Islet of Langerhans (tissue), 1 donor: ENCODE measurements at regions not wholly inside any gene's neighbourhood (a gene's known extent, or its start where the extent isn't known, plus 50 kb on each side); places are given as distances from the start of the nearest gene placed in this dataset.
"Not testable (repeated sequence)": the region's sequence is repeated elsewhere in the genome, so short reads cannot be mapped to it uniquely, and the experiment has no call there.

Experiments used
- FAIRE-seq: peaks from one replicate; lab custom pipeline; 2011; peaks lifted over from hg19 to GRCh38; lab: Jason Lieb, UNC

DNA sequence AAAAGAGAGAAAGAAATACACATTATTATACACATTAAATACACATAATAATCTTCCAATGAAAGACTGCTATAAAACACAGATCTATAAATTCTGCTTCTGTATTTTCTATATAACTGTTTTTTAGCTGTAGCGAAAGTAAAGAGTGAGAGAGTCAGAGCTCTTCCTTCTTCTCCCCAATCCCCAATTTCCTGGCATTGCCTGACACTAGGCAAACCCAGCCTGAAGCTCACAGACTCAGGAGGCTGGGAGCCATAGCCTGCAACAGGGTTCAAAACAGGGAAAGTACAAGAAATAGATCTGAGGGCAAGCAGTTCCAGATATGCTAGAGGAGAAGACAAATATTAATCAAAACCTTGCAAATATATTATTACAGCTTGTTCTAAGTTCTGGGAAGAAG, 201.6 kb downstream of the HNRNPD start:
- FAIRE-seq = no peak

GRCh38 chr4:82171531-82172155, 202.1 kb downstream of the HNRNPD start:
- FAIRE-seq = no peak

DNA sequence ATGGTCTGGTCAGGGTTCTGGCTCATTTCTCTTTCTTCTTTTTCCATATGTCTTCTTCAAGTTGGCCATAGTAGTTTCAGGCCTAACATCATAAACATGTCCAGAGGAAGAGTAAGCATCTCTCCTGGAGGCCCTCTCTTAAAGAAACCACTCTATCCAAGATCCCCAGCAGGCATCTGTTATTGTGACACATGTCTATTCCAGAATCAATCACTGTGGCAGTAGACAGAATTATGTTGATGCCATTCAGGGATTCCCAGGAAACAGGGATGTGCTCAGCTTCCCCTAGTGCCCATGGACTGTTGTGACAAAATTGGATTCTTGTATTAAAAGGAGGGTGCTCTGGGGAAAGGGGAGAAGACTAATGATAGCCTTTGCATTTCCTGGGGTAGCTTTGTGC, 224.0 kb downstream of the HNRNPD start:
- FAIRE-seq = no peak

DNA sequence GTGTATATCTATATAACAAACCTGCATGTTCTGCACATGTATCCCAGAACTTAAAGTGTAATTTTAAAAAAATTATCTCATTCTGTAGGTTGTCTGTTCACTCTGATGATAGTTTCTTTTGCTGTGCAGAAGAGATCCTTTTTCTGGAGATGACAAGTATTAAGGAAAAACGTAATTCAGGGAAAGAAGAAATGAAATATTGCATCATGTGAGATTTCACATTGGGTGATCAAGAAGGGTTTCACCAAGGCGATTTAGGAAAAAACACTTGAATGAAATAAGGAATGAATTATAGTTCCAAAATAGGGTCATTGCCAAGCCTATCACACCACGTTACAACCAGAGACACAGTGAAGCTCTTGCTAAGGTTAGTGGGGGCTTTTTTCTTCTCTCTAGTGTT, 227.9 kb downstream of the HNRNPD start:
- FAIRE-seq = no peak

DNA sequence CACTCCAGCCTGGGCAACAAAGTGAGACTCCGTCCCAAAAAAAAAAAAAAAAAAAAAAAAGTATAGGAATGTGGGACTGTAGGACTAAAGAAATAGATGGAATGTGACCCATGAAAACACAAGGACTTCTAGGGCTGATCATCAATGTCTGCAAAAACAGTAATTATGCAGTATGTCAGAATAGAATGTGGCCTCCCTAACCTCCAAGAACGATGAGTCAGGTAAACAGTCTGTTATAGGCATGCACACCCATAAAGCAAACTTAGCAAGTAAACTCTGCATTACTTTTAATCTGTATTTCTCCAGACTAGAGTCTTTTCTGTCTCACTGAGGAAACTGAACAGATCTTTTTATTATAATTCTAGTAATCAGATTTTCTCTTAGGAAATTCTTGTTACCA, 233.4 kb downstream of the HNRNPD start:
- FAIRE-seq = no peak

DNA sequence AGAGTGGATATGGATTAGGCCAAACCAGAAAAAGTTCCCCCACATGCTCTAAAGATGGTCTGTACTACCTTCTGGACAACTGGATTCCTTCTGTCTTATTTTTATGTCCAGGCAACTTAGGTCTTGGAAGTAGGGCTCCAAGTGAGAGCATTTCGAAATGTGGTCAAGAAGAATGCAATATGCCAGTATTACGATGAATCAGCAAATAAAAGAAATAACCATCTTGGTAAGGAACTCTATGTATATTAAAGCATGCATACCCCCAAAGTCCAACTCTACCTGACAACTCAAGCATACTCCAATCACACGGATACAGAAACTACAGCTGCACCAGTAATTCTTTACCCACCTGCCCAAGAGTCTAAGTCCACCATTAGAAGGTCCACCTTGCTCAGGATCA, 234.5 kb downstream of the HNRNPD start:
- FAIRE-seq = no peak

- no peak for FAIRE-seq
These were observed 235.4 kb downstream of the HNRNPD start for GRCh38 chr4:82138374-82138773.

- no peak for FAIRE-seq
These were observed 237.5 kb downstream of the HNRNPD start for GRCh38 chr4:82136161-82136801.

DNA sequence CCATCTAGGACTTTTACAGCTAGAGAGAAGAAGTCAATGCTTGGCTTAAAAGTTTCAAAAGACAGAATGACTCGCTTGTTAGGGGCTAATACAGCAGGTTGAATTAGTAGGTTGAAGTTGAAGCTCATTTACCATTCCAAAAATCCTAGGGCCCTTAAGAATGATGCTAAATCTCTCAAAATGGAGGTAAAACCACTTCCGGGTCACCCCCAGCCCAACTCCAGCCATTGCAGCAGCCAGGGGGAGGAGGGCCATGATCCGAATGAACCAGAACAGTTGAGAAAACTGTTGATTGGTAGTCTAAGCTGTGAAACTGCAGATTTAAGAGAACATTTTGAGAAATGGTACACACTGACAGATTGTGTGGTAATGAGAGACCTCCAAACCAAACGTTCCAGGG, 245.4 kb downstream of the HNRNPD start:
- no peak for FAIRE-seq

GRCh38 chr4:82126512-82127040, 247.2 kb downstream of the HNRNPD start:
- no peak for FAIRE-seq

GRCh38 chr4:82125787-82126297, 247.9 kb downstream of the HNRNPD start:
- FAIRE-seq = no peak

GRCh38 chr4:82124932-82125786, 248.6 kb downstream of the HNRNPD start:
- FAIRE-seq = no peak

DNA sequence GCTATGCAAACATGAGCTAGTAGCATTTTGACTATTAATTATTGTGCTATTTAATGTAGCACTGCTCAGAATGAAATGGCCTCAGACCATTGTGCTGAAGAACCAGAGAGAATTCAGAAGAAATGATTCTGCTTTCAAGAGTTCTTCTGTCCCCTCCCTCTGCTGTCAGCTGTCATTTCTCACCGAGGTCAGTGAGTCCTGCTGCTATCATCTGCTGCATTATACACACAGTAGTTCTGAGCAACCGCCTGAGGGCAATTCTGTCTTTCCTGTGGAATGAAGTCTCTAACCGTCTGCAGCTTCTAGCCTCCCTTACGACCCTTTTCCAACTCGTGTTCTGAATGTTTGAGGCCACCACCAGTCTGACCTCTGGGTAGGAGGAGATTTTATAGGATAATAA, 249.4 kb downstream of the HNRNPD start:
- FAIRE-seq = no peak

GRCh38 chr4:82123934-82124333, 249.9 kb downstream of the HNRNPD start:
- FAIRE-seq = no peak

- FAIRE-seq = not testable (repeated sequence)
These were observed 258.6 kb downstream of the HNRNPD start for GRCh38 chr4:82115183-82115582.

GRCh38 chr4:82108506-82108905, 265.3 kb downstream of the HNRNPD start:
- no peak for FAIRE-seq

- FAIRE-seq = no peak
These were observed 269.2 kb downstream of the HNRNPD start for GRCh38 chr4:82104578-82104977.

DNA sequence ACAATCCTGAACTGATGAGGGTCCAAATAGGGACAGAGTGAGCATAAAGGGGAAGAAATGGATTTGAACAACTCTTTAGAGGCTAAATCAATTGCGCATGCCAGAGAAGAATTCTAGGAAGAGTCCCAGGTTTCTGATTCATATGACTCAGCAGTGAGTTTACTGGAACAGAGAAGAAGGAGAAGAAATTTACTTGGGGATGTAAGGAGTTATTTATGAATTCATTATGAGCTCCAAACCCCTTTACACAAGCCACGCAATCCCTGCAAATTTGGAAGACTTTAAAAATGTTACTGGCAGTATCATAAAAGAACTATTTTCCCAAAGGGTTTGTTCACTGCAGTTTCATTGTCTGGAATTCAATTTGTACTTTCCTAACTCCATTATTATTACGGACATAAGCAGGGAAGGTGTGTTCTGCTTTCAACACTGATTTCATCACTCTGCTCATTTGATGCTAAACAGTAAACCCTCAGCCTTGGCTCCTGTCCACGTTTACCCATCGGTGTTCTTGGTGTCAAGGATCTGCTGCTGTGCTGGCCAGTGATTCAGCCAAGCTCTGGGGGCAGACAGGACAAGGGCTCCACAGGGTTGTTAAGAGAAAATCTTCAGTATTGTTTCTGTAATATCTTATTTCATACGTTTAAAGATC, 273.7 kb downstream of the HNRNPD start:
- no peak for FAIRE-seq

DNA sequence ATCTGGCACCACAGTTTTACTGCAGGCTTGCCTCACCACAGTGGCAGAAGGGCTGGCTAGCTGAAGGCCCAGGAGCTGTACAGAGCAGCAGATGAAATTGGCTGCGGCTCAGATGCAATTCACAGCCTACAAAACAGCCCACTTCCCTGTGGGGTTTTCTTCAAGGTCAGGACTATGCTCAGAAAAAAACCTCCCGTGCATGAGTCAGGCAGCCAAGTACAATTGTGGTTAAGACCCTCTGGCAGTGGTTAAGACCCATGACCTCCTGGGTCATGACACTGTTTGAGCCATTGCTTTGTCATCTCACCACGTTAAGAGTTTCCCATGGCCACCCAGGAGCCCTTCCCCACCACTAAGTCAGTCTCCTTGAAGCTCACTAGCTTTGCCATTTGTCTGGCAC, 276.3 kb downstream of the HNRNPD start:
- no peak for FAIRE-seq

GRCh38 chr4:82090717-82091116, 283.1 kb downstream of the HNRNPD start:
- no peak for FAIRE-seq

- FAIRE-seq = no peak
These were observed 289.0 kb downstream of the HNRNPD start for GRCh38 chr4:82084747-82085146.

DNA sequence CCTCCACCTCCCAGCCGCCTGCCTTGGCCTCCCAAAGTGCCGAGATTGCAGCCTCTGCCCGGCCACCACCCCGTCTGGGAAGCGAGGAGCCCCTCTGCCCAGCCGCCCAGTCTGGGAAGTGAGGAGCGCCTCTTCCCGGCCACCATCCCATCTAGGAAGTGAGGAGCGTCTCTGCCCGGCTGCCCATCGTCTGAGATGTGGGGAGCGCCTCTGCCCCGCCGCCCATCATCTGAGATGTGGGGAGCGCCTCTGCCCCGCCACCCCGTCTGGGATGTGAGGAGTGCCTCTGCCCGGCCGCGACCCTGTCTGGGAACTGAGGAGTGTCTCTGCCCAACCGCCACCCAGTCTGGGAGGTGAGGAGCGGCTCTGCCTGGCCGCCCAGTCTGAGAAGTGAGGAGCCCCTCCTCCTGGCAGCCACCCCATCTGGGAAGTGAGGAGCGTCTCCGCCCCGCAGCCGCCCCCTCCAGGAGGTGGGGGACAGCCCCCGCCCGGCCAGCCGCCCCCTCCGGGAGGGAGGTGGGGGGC, 296.3 kb downstream of the HNRNPD start:
- not testable (repeated sequence) for FAIRE-seq
